NCI-H1436 treated with DMSO at 0.1 percent for 48 hours (cell line): ENCODE measurements at regions not wholly inside any gene's neighbourhood (a gene's known extent, or its start where the extent isn't known, plus 50 kb on each side); places are given as distances from the start of the nearest gene placed in this dataset.
"Not testable (repeated sequence)": the region's sequence is repeated elsewhere in the genome, so short reads cannot be mapped to it uniquely, and the experiment has no call there.

Experiments
- DNase-seq: peaks from one replicate; lab custom pipeline; 2025; lab: John Stamatoyannopoulos, UW

GRCh38 chr14:100419856-100420255 is 96.7 kb downstream of the SLC25A47 start:
- no peak for DNase-seq

- no peak for DNase-seq
These were observed 98.8 kb downstream of the SLC25A47 start for GRCh38 chr14:100421756-100422470.

- no peak for DNase-seq
These were observed 99.6 kb downstream of the SLC25A47 start for GRCh38 chr14:100422556-100423316.

- DNase-seq: no peak
These were observed 100.3 kb downstream of the SLC25A47 start for GRCh38 chr14:100423317-100424010.

GRCh38 chr14:100424504-100425428 is 101.6 kb downstream of the SLC25A47 start:
- DNase-seq: no peak

- DNase-seq: no peak
These were observed 102.3 kb downstream of the SLC25A47 start for GRCh38 chr14:100425429-100425827.

- no peak for DNase-seq
These were observed 103.2 kb downstream of the SLC25A47 start for GRCh38 chr14:100426314-100426713.

GRCh38 chr14:100427166-100427565 is 104.0 kb downstream of the SLC25A47 start:
- DNase-seq: no peak

- DNase-seq: no peak
These were observed 105.6 kb downstream of the SLC25A47 start for GRCh38 chr14:100428727-100429126.

GRCh38 chr14:100429537-100429936 is 106.4 kb downstream of the SLC25A47 start:
- DNase-seq: no peak

GRCh38 chr14:100430571-100430970 is 107.4 kb downstream of the SLC25A47 start:
- DNase-seq: no peak

GRCh38 chr14:100431461-100431860 is 108.3 kb downstream of the SLC25A47 start:
- not testable (repeated sequence) for DNase-seq

GRCh38 chr14:100432652-100433427 is 109.7 kb downstream of the SLC25A47 start:
- no peak for DNase-seq

- DNase-seq: no peak
These were observed 110.3 kb downstream of the SLC25A47 start for GRCh38 chr14:100433428-100433814.

- no peak for DNase-seq
These were observed 111.0 kb downstream of the SLC25A47 start for GRCh38 chr14:100434033-100434601.

GRCh38 chr14:100434911-100435438 is 111.8 kb downstream of the SLC25A47 start:
- no peak for DNase-seq

GRCh38 chr14:100435459-100435858 is 112.3 kb downstream of the SLC25A47 start:
- no peak for DNase-seq

GRCh38 chr14:100436745-100437406 is 113.7 kb downstream of the SLC25A47 start:
- no peak for DNase-seq

GRCh38 chr14:100438271-100438670 is 115.1 kb downstream of the SLC25A47 start:
- no peak for DNase-seq
